GM13977 (cell line): ENCODE measurements at regions not wholly inside any gene's neighbourhood (a gene's known extent, or its start where the extent isn't known, plus 50 kb on each side); places are given as distances from the start of the nearest gene placed in this dataset.

Experiments used
- DNase-seq: peaks from one replicate; pipeline ENCODE4 v3.0.0; 2012; ENCODE audit warnings: low spot score
- CTCF ChIP-seq: IDR thresholded peaks from 2 replicates; pipeline ENCODE4 v1.5.1; 2012; ENCODE audit warnings: mild to moderate bottlenecking, control low read depth; ENCODE audit not compliant: insufficient read depth; ENCODE audit errors: extremely low read depth, missing control alignments
- in situ Hi-C: fragments of 300-500 bp; cut with MboI; formaldehyde crosslinking; loops from one replicate; pipeline ENCODE4 v1.12.0; 2022; ENCODE audit warnings: low sequenced_read_pairs, low pct_unique_long_range_greater_than_20kb, mixed read lengths, inconsistent platforms; ENCODE audit not compliant: unreplicated experiment

- TF ChIP-seq CTCF = no peak
- no peak for DNase-seq
- in situ Hi-C loops = no loop called here
Observed at GRCh38 chr2:23148342-23148741, 236.6 kb upstream of the KLHL29 start.

GRCh38 chr2:23149777-23150176 is 235.2 kb upstream of the KLHL29 start:
- no peak for TF ChIP-seq CTCF
- in situ Hi-C loops = no loop called here

GRCh38 chr2:23153484-23153883 is 231.5 kb upstream of the KLHL29 start:
- no peak for DNase-seq
- in situ Hi-C loops = no loop called here
- TF ChIP-seq CTCF = no peak

More at GRCh38 chr2:23149777-23150176, 235.2 kb upstream of the KLHL29 start:
- no peak for DNase-seq

GRCh38 chr2:23155022-23155421 is 230.0 kb upstream of the KLHL29 start:
- no peak for DNase-seq
- TF ChIP-seq CTCF = no peak
- in situ Hi-C loops = no loop called here

- TF ChIP-seq CTCF = no peak
- no peak for DNase-seq
- in situ Hi-C loops = no loop called here
Observed at GRCh38 chr2:23157812-23158211, 227.2 kb upstream of the KLHL29 start.

GRCh38 chr2:23158306-23158705 is 226.7 kb upstream of the KLHL29 start:
- TF ChIP-seq CTCF = no peak
- in situ Hi-C loops = no loop called here
- no peak for DNase-seq

DNA sequence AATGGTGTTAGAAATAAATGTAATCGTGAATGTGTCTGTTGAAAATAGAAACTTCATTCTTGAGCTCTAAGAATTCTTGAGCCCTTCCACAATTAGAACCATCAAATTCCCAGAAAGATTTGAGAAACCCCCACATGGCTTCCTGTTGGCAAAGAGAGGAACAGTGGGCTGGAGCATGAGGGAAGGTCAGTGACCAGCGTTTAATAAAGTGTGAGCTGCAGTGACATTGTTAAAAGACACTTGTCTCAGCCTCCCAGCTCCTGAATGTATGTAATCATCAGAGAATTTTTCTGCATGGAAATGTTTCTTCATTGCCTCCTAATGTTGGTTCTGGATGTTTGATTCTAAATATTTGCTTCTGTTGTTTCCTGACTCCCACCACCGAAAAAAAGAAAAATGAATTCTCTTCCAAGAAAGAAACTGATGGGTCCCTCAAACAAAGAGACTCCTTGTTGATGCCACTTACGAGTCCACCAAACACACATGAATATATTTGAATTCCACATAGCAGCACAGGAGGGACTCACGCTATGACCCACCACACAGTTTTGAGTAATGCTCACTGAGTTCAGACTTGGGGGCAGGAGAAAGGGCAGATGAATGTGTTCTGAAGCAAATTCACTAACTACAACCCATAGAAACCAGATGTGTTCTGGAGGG is 225.1 kb upstream of the KLHL29 start:
- no peak for DNase-seq
- in situ Hi-C loops = no loop called here
- TF ChIP-seq CTCF = no peak
